Retinal pigment epithelial cell (primary cell): ENCODE measurements at regions not wholly inside any gene's neighbourhood (a gene's known extent, or its start where the extent isn't known, plus 50 kb on each side); places are given as distances from the start of the nearest gene placed in this dataset.

Experiments
- DNase-seq: peaks from one replicate; pipeline ENCODE4 v3.0.0-alpha.2; 2010; ENCODE audit warnings: low read depth
- H3K4me3 ChIP-seq: 2 replicates; pipeline ENCODE4 v1.5.1; 2011; ENCODE audit warnings: mild to moderate bottlenecking, low read length, control low read depth, moderate library complexity
- TF ChIP-seq, protein P1 (sequence below): conservative IDR thresholded peaks from 2 replicates; pipeline ENCODE4 v1.5.1; 2011; ENCODE audit warnings: low read depth, low read length, control low read depth, inconsistent platforms

- no peak for DNase-seq
- TF ChIP-seq, protein P1, sequence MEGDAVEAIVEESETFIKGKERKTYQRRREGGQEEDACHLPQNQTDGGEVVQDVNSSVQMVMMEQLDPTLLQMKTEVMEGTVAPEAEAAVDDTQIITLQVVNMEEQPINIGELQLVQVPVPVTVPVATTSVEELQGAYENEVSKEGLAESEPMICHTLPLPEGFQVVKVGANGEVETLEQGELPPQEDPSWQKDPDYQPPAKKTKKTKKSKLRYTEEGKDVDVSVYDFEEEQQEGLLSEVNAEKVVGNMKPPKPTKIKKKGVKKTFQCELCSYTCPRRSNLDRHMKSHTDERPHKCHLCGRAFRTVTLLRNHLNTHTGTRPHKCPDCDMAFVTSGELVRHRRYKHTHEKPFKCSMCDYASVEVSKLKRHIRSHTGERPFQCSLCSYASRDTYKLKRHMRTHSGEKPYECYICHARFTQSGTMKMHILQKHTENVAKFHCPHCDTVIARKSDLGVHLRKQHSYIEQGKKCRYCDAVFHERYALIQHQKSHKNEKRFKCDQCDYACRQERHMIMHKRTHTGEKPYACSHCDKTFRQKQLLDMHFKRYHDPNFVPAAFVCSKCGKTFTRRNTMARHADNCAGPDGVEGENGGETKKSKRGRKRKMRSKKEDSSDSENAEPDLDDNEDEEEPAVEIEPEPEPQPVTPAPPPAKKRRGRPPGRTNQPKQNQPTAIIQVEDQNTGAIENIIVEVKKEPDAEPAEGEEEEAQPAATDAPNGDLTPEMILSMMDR, result no peak
- H3K4me3 ChIP-seq, result no peak overlapping the region
These were observed 147.4 kb downstream of the NSUN3 start for GRCh38 chr3:94210256-94210655.

DNA sequence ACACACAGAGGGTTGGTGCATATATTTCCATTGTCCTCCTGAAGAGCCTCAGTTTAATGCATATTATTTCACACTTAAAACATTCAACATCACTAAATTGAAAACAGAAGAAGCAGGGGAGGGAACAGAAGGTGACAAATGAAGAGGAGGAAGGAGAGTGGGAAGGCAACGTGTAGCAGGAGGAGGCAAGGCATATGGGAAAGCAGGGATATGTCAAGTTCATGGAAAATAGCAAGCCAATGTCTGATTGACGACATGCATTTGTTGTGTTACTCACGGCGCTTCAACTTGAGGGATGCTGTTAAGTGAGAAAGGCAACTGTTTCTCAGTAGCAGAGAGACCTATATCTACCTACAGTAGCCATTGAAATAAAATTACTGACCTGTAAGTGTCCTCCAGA, 154.5 kb downstream of the NSUN3 start:
- no peak overlapping the region for H3K4me3 ChIP-seq
- DNase-seq, result no peak
- TF ChIP-seq, protein P1, result no peak

DNA sequence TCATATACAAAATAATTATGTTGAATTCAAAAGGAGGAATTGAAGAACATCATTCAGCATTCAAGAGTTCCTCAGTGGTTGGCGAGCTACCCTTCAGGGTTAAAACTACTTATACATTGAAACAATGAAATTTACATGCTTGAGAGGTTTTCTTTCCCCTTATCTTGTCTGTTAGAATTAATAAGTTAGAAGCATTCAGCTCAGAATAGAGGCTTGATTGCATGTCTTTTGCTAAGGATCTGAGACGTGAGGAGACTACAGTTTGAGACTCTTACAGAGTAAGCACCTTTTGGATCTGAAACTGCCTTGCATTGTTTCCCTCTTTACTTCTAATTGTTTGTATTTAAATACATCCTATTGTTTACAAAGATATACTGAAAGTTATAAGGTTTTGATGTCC, 157.6 kb downstream of the NSUN3 start:
- TF ChIP-seq, protein P1, result no peak
- DNase-seq, result no peak
- no peak overlapping the region for H3K4me3 ChIP-seq

DNA sequence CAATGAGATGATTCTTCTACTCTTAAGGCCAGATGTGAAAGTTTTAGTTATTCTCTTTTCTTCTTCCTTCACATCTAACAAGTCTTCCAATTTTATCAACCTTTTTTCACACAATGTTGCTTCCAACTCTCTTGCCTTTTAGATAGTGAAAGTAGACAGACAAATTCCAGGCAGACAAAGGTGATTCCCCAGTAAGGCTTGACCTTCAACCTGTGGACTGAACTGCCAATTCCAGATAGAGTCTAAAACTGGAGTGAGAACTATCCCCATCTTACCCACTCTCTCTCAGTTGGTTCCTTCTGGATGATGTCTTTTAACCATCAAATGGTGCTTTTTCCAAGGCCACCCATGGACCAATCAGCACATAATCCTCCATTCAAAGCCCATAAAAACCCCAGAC, 159.0 kb downstream of the NSUN3 start:
- no peak for DNase-seq
- no peak overlapping the region for H3K4me3 ChIP-seq
- TF ChIP-seq, protein P1, result no peak

- TF ChIP-seq, protein P1, result no peak
- no peak overlapping the region for H3K4me3 ChIP-seq
- DNase-seq, result no peak
These were observed 162.4 kb downstream of the NSUN3 start for GRCh38 chr3:94225148-94225865.

DNA sequence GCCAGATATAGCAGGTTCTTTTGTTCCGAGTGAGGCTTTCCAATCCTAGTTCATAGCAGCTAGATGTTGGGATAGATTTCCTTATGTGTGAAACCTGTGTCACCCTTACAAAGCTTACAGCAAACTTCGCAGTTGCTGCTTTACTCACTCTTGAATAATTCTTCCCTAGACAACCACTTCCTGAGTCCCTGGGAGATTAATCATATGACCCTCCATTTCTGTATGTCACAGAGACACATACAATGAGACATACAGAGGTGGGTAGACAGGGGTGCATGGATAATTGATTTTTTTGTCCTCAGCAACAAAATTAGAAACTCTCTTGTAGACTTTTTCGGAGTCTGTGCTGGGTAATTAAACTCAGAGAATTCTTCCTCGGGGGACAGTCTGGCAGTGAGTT, 163.2 kb downstream of the NSUN3 start:
- TF ChIP-seq, protein P1, result no peak
- DNase-seq, result peak; percentile 66
- no peak overlapping the region for H3K4me3 ChIP-seq

DNA sequence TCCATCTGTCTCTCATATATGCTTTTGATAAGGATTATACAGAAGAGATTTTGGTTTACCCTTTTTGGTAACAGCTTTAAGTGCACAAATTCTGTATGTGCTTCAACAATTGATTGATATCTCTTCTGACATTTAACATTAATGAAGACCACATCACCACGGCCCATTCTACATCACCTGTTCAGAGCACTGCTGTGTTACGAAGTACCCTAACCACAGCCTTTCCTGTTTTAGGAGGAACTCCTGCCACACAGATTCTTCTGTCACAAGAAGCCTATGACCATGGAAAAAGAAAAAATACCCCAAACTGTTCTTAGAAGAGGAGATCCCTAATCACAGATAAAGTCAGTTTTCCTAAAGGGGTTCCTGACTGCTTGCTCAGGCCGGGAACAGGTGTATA, 170.1 kb downstream of the NSUN3 start:
- no peak overlapping the region for H3K4me3 ChIP-seq
- no peak for DNase-seq
- TF ChIP-seq, protein P1, result no peak
